Right lobe of liver (tissue), 6 donors: ENCODE measurements at regions not wholly inside any gene's neighbourhood (a gene's known extent, or its start where the extent isn't known, plus 50 kb on each side); places are given as distances from the start of the nearest gene placed in this dataset.

Experiments
- ATAC-seq, 4 donors: fragments of 200-7000 bp; cut with Tn5 transposase; one replicate each; pipeline ENCODE4 v1.9.1; 2020; ENCODE audit warnings: mild to moderate bottlenecking in 4 of 4, moderate library complexity in 4 of 4
- DNase-seq, 3 donors: peaks; one replicate each; pipeline ENCODE4 v3.0.0-alpha.2; 2020
- H3K27ac ChIP-seq, 3 donors: fragments of 200-600 bp; one replicate each; pipeline ENCODE4 v1.8.0; 2022
- H3K27me3 ChIP-seq, 2 donors: fragments of 200-600 bp; one replicate each; pipeline ENCODE4 v1.8.0; 2022
- H3K36me3 ChIP-seq, 4 donors: fragments of 200-600 bp; sonication (generic) in 1 of 4; one replicate each; pipeline versions ENCODE4 v1.5.1 to v1.8.0; 2017 to 2022; ENCODE audit warnings: control low read depth in 1 of 4
- H3K4me1 ChIP-seq, 4 donors: fragments of 200-600 bp; sonication (generic) in 1 of 4; one replicate each; pipeline versions ENCODE4 v1.5.1 to v1.8.0; 2017 to 2022; ENCODE audit warnings: control low read depth in 1 of 4
- H3K4me3 ChIP-seq, 3 donors: fragments of 200-600 bp; one replicate each; pipeline ENCODE4 v1.8.0; 2022
- H3K9me3 ChIP-seq, 4 donors: fragments of 200-600 bp; sonication (generic) in 1 of 4; one replicate each; pipeline versions ENCODE4 v1.5.1 to v1.8.0; 2017 to 2022; ENCODE audit warnings: control low read depth in 1 of 4
- POLR2A ChIP-seq: fragments of 450-650 bp; IDR thresholded peaks from one replicate; pipeline ENCODE4 v1.6.1; 2017; ENCODE audit warnings: antibody characterized with exemption, mild to moderate bottlenecking
- WGBS: methylation state at CpG from one replicate; pipeline ENCODE4 v1.1.6; 2018; ENCODE audit warnings: low coverage, low lambda C conversion rate; ENCODE audit not compliant: insufficient coverage; ENCODE audit errors: missing lambda C conversion rate; 5-methylcytosine and 5-hydroxymethylcytosine counted together
- intact Hi-C, 2 donors: fragments of 100-400 bp; cut with DNase I; formaldehyde crosslinking; loops; one replicate each; pipeline versions ENCODE4 v1.11.2 to v1.14.1; 2022
- TF ChIP-seq, protein P1 (sequence below), 4 donors: fragments of 200-600 bp in 3 of 4; fragments of 450-650 bp in 1 of 4; IDR thresholded peaks; one replicate each; pipeline versions ENCODE4 v1.5.1 to v1.8.0; 2016 to 2022; ENCODE audit warnings: antibody characterized with exemption in 4 of 4, mild to moderate bottlenecking in 2 of 4
- donor health status: DM: no; HTN: yes; CAD: no.
- donor health status: DM: no; HTN: no; CAD: no.
- donor health status: DM: no; HTN: no; CAD: no.
- donor health status: DM: no; HTN: yes; CAD: no.
- donor health status: DM: no; HTN: yes; CAD: no.

GRCh38 chr3:194856296-194856695 is 170.6 kb downstream of the FAM43A start:
- intact Hi-C loops = no loop called here
- WGBS = 89% methylated on average over 5 of the region's 7 CpGs
- H3K36me3 ChIP-seq = no peaks in the 10 kb centered on the region
- no peak overlapping the region for H3K27ac ChIP-seq
- TF ChIP-seq, protein P1, sequence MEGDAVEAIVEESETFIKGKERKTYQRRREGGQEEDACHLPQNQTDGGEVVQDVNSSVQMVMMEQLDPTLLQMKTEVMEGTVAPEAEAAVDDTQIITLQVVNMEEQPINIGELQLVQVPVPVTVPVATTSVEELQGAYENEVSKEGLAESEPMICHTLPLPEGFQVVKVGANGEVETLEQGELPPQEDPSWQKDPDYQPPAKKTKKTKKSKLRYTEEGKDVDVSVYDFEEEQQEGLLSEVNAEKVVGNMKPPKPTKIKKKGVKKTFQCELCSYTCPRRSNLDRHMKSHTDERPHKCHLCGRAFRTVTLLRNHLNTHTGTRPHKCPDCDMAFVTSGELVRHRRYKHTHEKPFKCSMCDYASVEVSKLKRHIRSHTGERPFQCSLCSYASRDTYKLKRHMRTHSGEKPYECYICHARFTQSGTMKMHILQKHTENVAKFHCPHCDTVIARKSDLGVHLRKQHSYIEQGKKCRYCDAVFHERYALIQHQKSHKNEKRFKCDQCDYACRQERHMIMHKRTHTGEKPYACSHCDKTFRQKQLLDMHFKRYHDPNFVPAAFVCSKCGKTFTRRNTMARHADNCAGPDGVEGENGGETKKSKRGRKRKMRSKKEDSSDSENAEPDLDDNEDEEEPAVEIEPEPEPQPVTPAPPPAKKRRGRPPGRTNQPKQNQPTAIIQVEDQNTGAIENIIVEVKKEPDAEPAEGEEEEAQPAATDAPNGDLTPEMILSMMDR (IDR thresholded peaks at IDR 0.05) = no peak
- TF ChIP-seq POLR2A = no peak
- H3K4me3 ChIP-seq = no peak overlapping the region
- no peaks in the 10 kb centered on the region for H3K27me3 ChIP-seq
- DNase-seq = no peak
- no peak for ATAC-seq
- H3K4me1 ChIP-seq = peaks cover 0 to 21% (median 8%) of the 10 kb centered on the region in 4 donors
- H3K9me3 ChIP-seq = no peaks in the 10 kb centered on the region

DNA sequence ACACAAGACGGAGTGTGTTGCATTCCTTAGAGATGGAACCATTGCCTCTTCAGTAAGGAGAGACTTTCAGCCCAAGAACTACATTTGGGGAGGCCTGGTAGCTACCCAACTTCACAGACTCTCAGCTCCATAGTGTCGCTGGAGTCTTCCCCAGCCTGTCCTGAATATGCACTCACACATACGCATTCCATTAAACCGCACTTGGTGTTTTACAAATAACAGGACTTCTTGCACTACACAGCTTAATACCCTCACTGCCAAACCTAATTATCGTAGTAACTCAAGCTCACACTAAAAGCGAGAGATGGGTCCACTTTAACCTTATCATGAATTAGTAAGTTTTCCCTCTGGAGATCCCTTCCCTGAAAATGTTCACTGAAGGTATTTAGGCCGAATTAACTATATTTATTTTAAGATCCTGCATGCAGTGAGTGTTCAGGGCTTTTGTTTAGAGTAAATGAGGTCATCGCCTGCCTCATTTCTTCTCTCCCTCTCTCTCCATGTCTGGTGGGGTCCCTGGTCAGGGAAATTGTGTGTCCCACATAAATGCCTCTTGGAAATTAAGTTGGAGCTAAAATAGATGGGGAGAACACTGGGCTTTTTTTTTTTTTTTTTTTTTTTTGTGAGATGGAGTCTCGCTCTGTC is 171.9 kb downstream of the FAM43A start:
- H3K36me3 ChIP-seq = no peaks in the 10 kb centered on the region
- no peak for DNase-seq
- no peaks in the 10 kb centered on the region for H3K27me3 ChIP-seq
- H3K4me3 ChIP-seq = no peak overlapping the region
- H3K9me3 ChIP-seq = no peaks in the 10 kb centered on the region
- TF ChIP-seq POLR2A = no peak
- TF ChIP-seq, protein P1 (IDR thresholded peaks at IDR 0.05) = no peak
- no peak overlapping the region for H3K27ac ChIP-seq
- peaks cover 0 to 15% (median 6%) of the 10 kb centered on the region in 4 donors for H3K4me1 ChIP-seq
- WGBS = 84% methylated on average over 8 of the region's 9 CpGs
- intact Hi-C loops = no loop called here
- ATAC-seq = no peak

GRCh38 chr3:194858382-194858781 is 172.7 kb downstream of the FAM43A start:
- ATAC-seq (no peak), DNase-seq (no peak)
- TF ChIP-seq POLR2A = no peak
- TF ChIP-seq, protein P1 (IDR thresholded peaks at IDR 0.05) = no peak

DNA sequence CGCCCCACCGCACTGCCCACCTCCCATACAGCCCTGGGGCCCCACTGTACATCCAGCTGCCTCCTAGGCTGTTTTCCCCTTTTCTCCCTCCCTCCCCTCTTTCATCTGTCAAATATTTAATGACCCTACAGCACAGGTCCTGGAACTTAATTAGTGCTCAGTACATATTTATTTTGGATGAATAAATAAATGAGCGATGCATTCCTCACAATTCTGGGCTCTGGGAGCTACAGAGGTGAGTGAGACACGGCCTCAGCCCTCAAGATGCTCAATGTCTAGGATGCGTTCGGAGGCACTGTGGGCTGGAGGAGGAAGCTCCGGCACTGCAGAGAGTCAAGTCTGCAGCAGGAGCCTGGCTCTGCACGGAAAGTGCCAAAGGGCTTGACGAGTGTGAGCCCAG is 175.0 kb downstream of the FAM43A start:
- DNase-seq (no peak), ATAC-seq (no peak)
- no peaks in the 10 kb centered on the region for H3K4me1 ChIP-seq
- WGBS = 78% methylated on average over 5 of the region's 9 CpGs
- H3K27me3 ChIP-seq = no peaks in the 10 kb centered on the region
- H3K27ac ChIP-seq = no peak overlapping the region
- H3K4me3 ChIP-seq = no peak overlapping the region
- H3K9me3 ChIP-seq = no peaks in the 10 kb centered on the region
- intact Hi-C loops = no loop called here
- no peak for TF ChIP-seq POLR2A
- TF ChIP-seq, protein P1 (IDR thresholded peaks at IDR 0.05) = no peak
- H3K36me3 ChIP-seq = no peaks in the 10 kb centered on the region

More at GRCh38 chr3:194858382-194858781, 172.7 kb downstream of the FAM43A start:
- Histone ChIP-seq H3K4me3 (no peak overlapping the region), H3K27ac (no peak overlapping the region), H3K27me3 (no peaks in the 10 kb centered on the region), H3K4me1 (peaks cover 0 to 15% (median 6%) of the 10 kb centered on the region in 4 donors), H3K36me3 (no peaks in the 10 kb centered on the region), H3K9me3 (no peaks in the 10 kb centered on the region)
- intact Hi-C loops = no loop called here
- WGBS = 75% methylated on average over 2 of the region's 2 CpGs
